NT2/D1 (cell line): ENCODE measurements at regions not wholly inside any gene's neighbourhood (a gene's known extent, or its start where the extent isn't known, plus 50 kb on each side); places are given as distances from the start of the nearest gene placed in this dataset.

Source experiments
- DNase-seq: peaks from one replicate; pipeline ENCODE4 v3.0.0-alpha.2; 2011; ENCODE audit warnings: low read depth, low spot score
- H3K27me3 ChIP-seq: 2 replicates; pipeline ENCODE4 v1.6.0; 2011; ENCODE audit warnings: mild to moderate bottlenecking; ENCODE audit not compliant: insufficient read length, insufficient read depth
- H3K36me3 ChIP-seq: 2 replicates; pipeline ENCODE4 v1.6.1; 2011; ENCODE audit warnings: mild to moderate bottlenecking, low read length, mixed read lengths; ENCODE audit not compliant: insufficient read depth, insufficient read length
- H3K4me1 ChIP-seq: 2 replicates; pipeline ENCODE4 v1.5.1; 2011; ENCODE audit not compliant: insufficient read depth, insufficient read length
- H3K4me3 ChIP-seq: 2 replicates; pipeline ENCODE4 v1.5.1; 2011; ENCODE audit warnings: low read depth; ENCODE audit not compliant: insufficient read length
- H3K9ac ChIP-seq: 2 replicates; pipeline ENCODE4 v1.6.0; 2011; ENCODE audit warnings: low read depth; ENCODE audit not compliant: insufficient read length
- H3K9me3 ChIP-seq: 2 replicates; pipeline ENCODE4 v1.5.1; 2011; ENCODE audit warnings: mild to moderate bottlenecking, low read length; ENCODE audit not compliant: insufficient read depth
- SUZ12 ChIP-seq: IDR thresholded peaks from 2 replicates; pipeline ENCODE4 v1.6.1; 2011; ENCODE audit not compliant: insufficient read length, insufficient read depth; ENCODE audit errors: extremely low read depth
- YY1 ChIP-seq: IDR thresholded peaks from 2 replicates; pipeline ENCODE4 v1.6.1; 2011; ENCODE audit not compliant: insufficient read length, insufficient read depth
- ZNF274 ChIP-seq: IDR thresholded peaks from 2 replicates; pipeline ENCODE4 v1.6.1; 2011; ENCODE audit warnings: mild to moderate bottlenecking, low read depth, low read length

DNA sequence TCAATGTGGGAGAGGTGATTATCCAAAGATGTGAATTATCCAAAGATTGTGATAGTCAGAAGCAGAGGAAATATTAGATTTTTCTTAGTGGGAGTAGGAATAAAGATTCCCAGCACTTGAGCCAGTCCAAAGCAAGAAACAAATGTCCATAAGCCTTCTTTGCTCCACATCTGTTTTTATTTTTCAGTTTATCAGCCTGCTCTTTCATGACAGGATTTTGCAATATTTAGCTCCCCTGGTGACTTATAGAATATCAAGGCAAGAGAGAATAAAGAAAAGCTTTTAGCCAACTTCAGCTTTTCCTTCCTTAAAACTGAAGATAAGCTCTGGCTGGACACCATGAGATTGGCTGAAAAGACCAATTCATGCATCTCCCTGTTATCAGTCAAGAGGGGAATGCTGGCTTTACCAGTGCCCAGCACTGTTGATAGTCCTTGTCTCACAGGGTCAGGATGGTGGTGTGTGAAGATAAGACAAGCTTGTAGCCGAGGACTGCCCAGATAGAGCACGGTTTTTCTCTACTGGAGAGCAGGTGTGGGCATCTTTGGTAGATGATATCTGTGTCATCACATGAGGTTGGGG, 706.5 kb downstream of the KCNJ2 start:
- Histone ChIP-seq H3K9ac (no peak overlapping the region), H3K9me3 (no peaks in the 10 kb centered on the region), H3K4me3 (no peak overlapping the region), H3K36me3 (no peaks in the 10 kb centered on the region), H3K27me3 (no peaks in the 10 kb centered on the region), H3K4me1 (no peaks in the 10 kb centered on the region)
- no peak for TF ChIP-seq SUZ12
- no peak for TF ChIP-seq ZNF274
- no peak for TF ChIP-seq YY1
- no peak for DNase-seq

GRCh38 chr17:70878879-70879278, 709.5 kb downstream of the KCNJ2 start:
- no peak for DNase-seq
- Histone ChIP-seq H3K9ac (no peak overlapping the region), H3K4me1 (no peaks in the 10 kb centered on the region), H3K4me3 (no peak overlapping the region), H3K36me3 (no peaks in the 10 kb centered on the region), H3K9me3 (peaks cover 3% of the 10 kb centered on the region; the same call in 1 of the 2 replicates), H3K27me3 (no peaks in the 10 kb centered on the region)
- no peak for TF ChIP-seq YY1
- TF ChIP-seq ZNF274 = no peak
- no peak for TF ChIP-seq SUZ12

- no peak for TF ChIP-seq ZNF274
- no peak for TF ChIP-seq SUZ12
- TF ChIP-seq YY1 = no peak
- no peaks in the 10 kb centered on the region for H3K36me3 ChIP-seq
- H3K9ac ChIP-seq = no peak overlapping the region
- H3K27me3 ChIP-seq = no peaks in the 10 kb centered on the region
- H3K4me3 ChIP-seq = no peak overlapping the region
- no peak for DNase-seq
- no peaks in the 10 kb centered on the region for H3K4me1 ChIP-seq
- peaks cover 9% of the 10 kb centered on the region; the same call in 1 of the 2 replicates for H3K9me3 ChIP-seq
These were observed 710.1 kb downstream of the KCNJ2 start for GRCh38 chr17:70879401-70879800.

GRCh38 chr17:70881093-70881492, 711.8 kb downstream of the KCNJ2 start:
- H3K4me1 ChIP-seq = no peaks in the 10 kb centered on the region
- no peak overlapping the region for H3K4me3 ChIP-seq
- peaks cover 10% of the 10 kb centered on the region; the same call in 1 of the 2 replicates for H3K9me3 ChIP-seq
- TF ChIP-seq SUZ12 (no peak), YY1 (no peak), ZNF274 (no peak)
- H3K27me3 ChIP-seq = no peaks in the 10 kb centered on the region
- H3K9ac ChIP-seq = no peak overlapping the region
- DNase-seq = no peak
- H3K36me3 ChIP-seq = no peaks in the 10 kb centered on the region

DNA sequence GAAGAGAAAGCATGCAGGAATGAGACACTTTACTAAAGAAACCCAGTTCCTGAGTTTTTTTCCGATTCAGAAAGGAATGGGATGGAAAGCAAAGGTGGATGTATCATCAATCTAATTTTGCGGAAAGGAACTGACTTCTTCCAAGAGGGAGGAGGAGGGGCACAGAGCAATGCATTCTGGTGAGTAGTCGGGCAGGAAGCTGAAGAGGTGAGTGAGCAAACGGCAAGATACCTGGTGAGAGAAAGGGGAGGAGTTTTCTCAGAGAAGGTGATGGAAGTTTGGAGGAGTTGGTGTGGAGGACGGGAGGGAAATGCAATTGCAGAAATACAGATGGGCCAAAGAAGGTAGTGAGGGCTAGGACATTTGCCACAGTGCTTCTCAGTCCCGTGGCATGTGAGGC, 713.2 kb downstream of the KCNJ2 start:
- H3K4me3 ChIP-seq = no peak overlapping the region
- DNase-seq = no peak
- H3K27me3 ChIP-seq = no peaks in the 10 kb centered on the region
- TF ChIP-seq SUZ12 (no peak), ZNF274 (no peak), YY1 (no peak)
- peaks cover 10% of the 10 kb centered on the region; the same call in 1 of the 2 replicates for H3K9me3 ChIP-seq
- H3K9ac ChIP-seq = no peak overlapping the region
- H3K4me1 ChIP-seq = no peaks in the 10 kb centered on the region
- no peaks in the 10 kb centered on the region for H3K36me3 ChIP-seq

DNA sequence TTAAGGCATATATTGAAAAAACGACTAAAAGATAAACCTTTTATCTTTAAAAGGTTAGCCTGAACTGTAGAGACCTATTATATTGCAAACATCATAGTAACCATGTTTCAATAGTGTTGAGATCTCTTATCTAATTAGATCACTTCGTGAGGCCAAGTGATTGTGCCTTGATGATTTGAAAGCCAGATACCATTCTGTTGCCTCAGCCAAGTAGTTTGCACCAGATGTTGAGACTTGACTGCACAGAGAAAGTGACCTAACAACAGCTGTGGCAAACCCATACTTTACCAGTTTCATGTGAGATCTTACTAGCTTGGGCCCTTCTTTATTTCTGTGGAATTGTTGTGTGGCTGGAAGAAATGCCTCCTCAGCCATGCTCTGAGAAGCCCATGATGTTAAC, 717.3 kb downstream of the KCNJ2 start:
- no peaks in the 10 kb centered on the region for H3K27me3 ChIP-seq
- H3K4me3 ChIP-seq = no peak overlapping the region
- no peak for DNase-seq
- no peak overlapping the region for H3K9ac ChIP-seq
- no peaks in the 10 kb centered on the region for H3K4me1 ChIP-seq
- peaks cover 10% of the 10 kb centered on the region; the same call in 1 of the 2 replicates for H3K9me3 ChIP-seq
- no peaks in the 10 kb centered on the region for H3K36me3 ChIP-seq
- TF ChIP-seq YY1 (no peak), ZNF274 (no peak), SUZ12 (no peak)

- H3K9me3 ChIP-seq = peaks cover 10% of the 10 kb centered on the region; the same call in 1 of the 2 replicates
- TF ChIP-seq YY1 (no peak), ZNF274 (no peak), SUZ12 (no peak)
- no peak overlapping the region for H3K9ac ChIP-seq
- H3K27me3 ChIP-seq = no peaks in the 10 kb centered on the region
- H3K4me3 ChIP-seq = no peak overlapping the region
- H3K4me1 ChIP-seq = no peaks in the 10 kb centered on the region
- DNase-seq = no peak
- no peaks in the 10 kb centered on the region for H3K36me3 ChIP-seq
These were observed 719.0 kb downstream of the KCNJ2 start for GRCh38 chr17:70888324-70888723.
